GM21381 (cell line): ENCODE measurements at regions not wholly inside any gene's neighbourhood (a gene's known extent, or its start where the extent isn't known, plus 50 kb on each side); places are given as distances from the start of the nearest gene placed in this dataset.

ENCODE experiments used
- ATAC-seq: cut with Tn5 transposase; IDR thresholded peaks from one replicate; pipeline ENCODE4 v1.9.1; 2021; ENCODE audit warnings: mild to moderate bottlenecking, moderate library complexity; ENCODE audit not compliant: unreplicated experiment

GRCh38 chr18:25408293-25408692, 56.3 kb upstream of the ZNF521 start:
- ATAC-seq = no peak
